Endothelial cell of umbilical vein (primary cell): ENCODE measurements at regions not wholly inside any gene's neighbourhood (a gene's known extent, or its start where the extent isn't known, plus 50 kb on each side); places are given as distances from the start of the nearest gene placed in this dataset.

Experiments
- BruUV-seq: library from RNA; stranded (reverse); fragments of 400-500 nt; replicated peaks from 2 replicates; lab custom pipeline; 2021; lab: Mats Ljungman, UMichigan
- CTCF ChIA-PET: fragments of 300-600, 350-600 bp; sonication (Branson Sonifier 250); formaldehyde crosslinking; loops from one replicate; lab custom pipeline; 2021; ENCODE audit warnings: antibody characterized with exemption, inconsistent platforms; lab: Charles Lee
- POLR2A ChIA-PET: fragments of 300-600, 350-600 bp; sonication (Branson Sonifier 250); formaldehyde crosslinking; loops from one replicate; lab custom pipeline; 2021; ENCODE audit warnings: antibody characterized with exemption, inconsistent platforms; lab: Charles Lee
- DNase-seq: peaks from one replicate; pipeline ENCODE4 v3.0.0-alpha.2; 2011; ENCODE audit warnings: low read depth, low spot score
- FAIRE-seq: peaks from 2 replicates; lab custom pipeline; 2011; peaks lifted over from hg19 to GRCh38; lab: Jason Lieb, UNC
- H2AFZ ChIP-seq: 2 replicates; pipeline ENCODE4 v1.6.0; 2012; ENCODE audit warnings: low read depth, low read length, control low read depth, inconsistent platforms
- H3K27ac ChIP-seq: 2 replicates; pipeline ENCODE4 v1.5.1; 2011; ENCODE audit warnings: low read depth, mild to moderate bottlenecking, control low read depth, low read length, moderate library complexity; ENCODE audit not compliant: insufficient read depth
- H3K27me3 ChIP-seq, 2 experiments: 2 replicates each; pipeline versions ENCODE4 v1.6.0 to v1.6.1; 2011; ENCODE audit warnings: low read length in 2 of 2, mixed read lengths in 1 of 2; ENCODE audit not compliant: control insufficient read depth in 2 of 2, insufficient read depth in 2 of 2
- H3K36me3 ChIP-seq, 2 experiments: 2 replicates in 1 of 2; 3 replicates in 1 of 2; pipeline ENCODE4 v1.5.1; 2011; ENCODE audit warnings: low read length in 2 of 2, mild to moderate bottlenecking in 1 of 2, moderate library complexity in 1 of 2; ENCODE audit not compliant: control insufficient read depth in 2 of 2, insufficient read depth in 2 of 2; ENCODE audit errors: extremely low read depth in 1 of 2
- H3K4me1 ChIP-seq: 3 replicates; pipeline ENCODE4 v1.5.1; 2011; ENCODE audit warnings: mild to moderate bottlenecking, low read length; ENCODE audit not compliant: control insufficient read depth, insufficient read depth; ENCODE audit errors: extremely low read depth
- H3K4me2 ChIP-seq: 2 replicates; pipeline ENCODE4 v1.6.1; 2011; ENCODE audit warnings: low read length, control low read depth, mixed read lengths; ENCODE audit not compliant: insufficient read depth
- H3K4me3 ChIP-seq, 3 experiments: fragments of 200-600 bp in 1 of 3; sonication (generic), shearing (Covaris generic) in 1 of 3; replicated peaks in 1 of 3; 2 replicates each; pipeline ENCODE4 v1.5.1; 2011 to 2016; ENCODE audit warnings: control low read depth in 3 of 3, low read length in 3 of 3, mild to moderate bottlenecking in 2 of 3, inconsistent platforms in 1 of 3, low read depth in 1 of 3, moderate library complexity in 1 of 3; ENCODE audit not compliant: insufficient read depth in 1 of 3
- H3K79me2 ChIP-seq: 2 replicates; pipeline ENCODE4 v1.6.0; 2012; ENCODE audit warnings: low read length, inconsistent platforms; ENCODE audit not compliant: control insufficient read depth, insufficient read depth
- H3K9ac ChIP-seq: replicated peaks from 2 replicates; pipeline ENCODE3; 2011; ENCODE audit warnings: low read length, control low read depth; ENCODE audit not compliant: insufficient read depth; ENCODE audit errors: extremely low read depth
- H3K9me1 ChIP-seq: replicated peaks from 3 replicates; pipeline ENCODE4 v1.6.0; 2011; ENCODE audit warnings: mild to moderate bottlenecking, low read length; ENCODE audit not compliant: control insufficient read depth, insufficient read depth; ENCODE audit errors: extremely low read depth
- H3K9me3 ChIP-seq: replicated peaks from 2 replicates; pipeline ENCODE4 v1.5.1; 2012; ENCODE audit warnings: low read length, inconsistent platforms; ENCODE audit not compliant: control insufficient read depth, insufficient read depth
- H4K20me1 ChIP-seq: replicated peaks from 2 replicates; pipeline ENCODE3; 2011; ENCODE audit warnings: mild to moderate bottlenecking, low read length; ENCODE audit not compliant: control insufficient read depth, insufficient read depth; ENCODE audit errors: extremely low read depth
- EZH2 ChIP-seq: IDR thresholded peaks from 2 replicates; pipeline ENCODE4 v1.6.1; 2012; ENCODE audit warnings: borderline replicate concordance, low read depth, mild to moderate bottlenecking, moderate library complexity, low read length, inconsistent platforms; ENCODE audit not compliant: severe bottlenecking
- FOS ChIP-seq: IDR thresholded peaks from 2 replicates; pipeline ENCODE4 v1.6.1; 2011; ENCODE audit warnings: mild to moderate bottlenecking, low read length, moderate library complexity, borderline replicate concordance; ENCODE audit not compliant: insufficient read depth
- GATA2 ChIP-seq: IDR thresholded peaks from 2 replicates; pipeline ENCODE4 v1.7.0; 2011; ENCODE audit warnings: low read depth, mild to moderate bottlenecking, moderate library complexity, mixed read lengths, low read length; ENCODE audit not compliant: insufficient read length, insufficient read depth
- JUN ChIP-seq: IDR thresholded peaks from 2 replicates; pipeline ENCODE4 v1.6.1; 2011; ENCODE audit warnings: borderline replicate concordance, low read depth; ENCODE audit not compliant: insufficient read length, insufficient read depth
- MYC ChIP-seq: IDR thresholded peaks from one replicate; pipeline ENCODE4 v1.6.1; 2011; ENCODE audit warnings: mild to moderate bottlenecking, low read depth, low read length
- POLR2A ChIP-seq: IDR thresholded peaks from 2 replicates; pipeline ENCODE4 v1.6.1; 2012; ENCODE audit warnings: low read depth, mild to moderate bottlenecking, control low read depth, low read length
- POLR2AphosphoS5 ChIP-seq: IDR thresholded peaks from 2 replicates; pipeline ENCODE4 v1.6.1; 2012; ENCODE audit warnings: low read depth, mild to moderate bottlenecking, control low read depth, low read length, moderate library complexity; ENCODE audit not compliant: insufficient read depth
- dilution Hi-C: fragments of 300-500 bp; cut with MboI; formaldehyde crosslinking; loops from one replicate; pipeline ENCODE4 v1.15.0; 2019; ENCODE audit warnings: low sequenced_read_pairs; ENCODE audit not compliant: extremely low pct_ligation_motif_present
- intact Hi-C: fragments of 100-400 bp; cut with micrococcal nuclease; formaldehyde crosslinking; loops from one replicate; pipeline ENCODE4 v1.10.0; 2022
- TF ChIP-seq, protein P1 (sequence below): IDR thresholded peaks from 2 replicates; pipeline ENCODE4 v1.6.1; 2011; ENCODE audit not compliant: insufficient read depth, insufficient read length
- TF ChIP-seq, protein P2 (sequence below), 2 donors: IDR thresholded peaks; 1 replicate in 1 of 2; 2 replicates in 1 of 2; pipeline ENCODE4 v1.5.1; 2011; ENCODE audit warnings: low read length in 2 of 2, mild to moderate bottlenecking in 2 of 2, moderate library complexity in 2 of 2, control low read depth in 1 of 2, inconsistent platforms in 1 of 2, low read depth in 1 of 2; ENCODE audit not compliant: insufficient read depth in 1 of 2; ENCODE audit errors: extremely low read depth in 1 of 2

DNA sequence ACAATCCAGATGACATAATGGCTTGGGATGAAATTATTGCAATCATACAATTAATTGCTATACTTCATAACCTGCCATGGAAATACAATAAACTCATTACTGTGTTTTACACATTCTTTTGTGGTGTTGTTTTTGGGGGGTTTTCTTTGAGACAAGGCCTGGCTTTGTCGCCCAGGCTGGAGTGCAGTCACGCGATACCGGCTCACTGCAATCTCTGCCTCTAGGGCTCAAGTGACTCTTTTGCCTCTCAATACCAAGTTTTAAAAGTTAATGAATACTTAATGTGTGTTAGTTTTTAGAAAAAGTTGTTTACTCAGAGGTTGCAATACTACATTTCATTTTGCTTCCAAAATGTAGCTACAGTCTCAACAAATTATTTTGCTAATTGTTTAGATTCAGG is 598.4 kb downstream of the CHSY3 start:
- BruUV-seq = no TSS peak
- no peak for FAIRE-seq
- Histone ChIP-seq H3K4me1 (no peaks in the 10 kb centered on the region), H3K9me1 (no peaks in the 10 kb centered on the region), H3K4me3 (no peak overlapping the region), H3K79me2 (no peaks in the 10 kb centered on the region), H3K27ac (no peak overlapping the region), H3K9ac (no peak overlapping the region), H3K9me3 (no peaks in the 10 kb centered on the region), H3K36me3 (no peaks in the 10 kb centered on the region), H4K20me1 (no peaks in the 10 kb centered on the region), H2AFZ (no peak overlapping the region), H3K4me2 (no peak overlapping the region), H3K27me3 (no peaks in the 10 kb centered on the region)
- dilution Hi-C loops = no loop called here
- intact Hi-C loops = no loop called here
- CTCF ChIA-PET = no interaction called here
- POLR2A ChIA-PET = no interaction called here
- TF ChIP-seq, protein P1, sequence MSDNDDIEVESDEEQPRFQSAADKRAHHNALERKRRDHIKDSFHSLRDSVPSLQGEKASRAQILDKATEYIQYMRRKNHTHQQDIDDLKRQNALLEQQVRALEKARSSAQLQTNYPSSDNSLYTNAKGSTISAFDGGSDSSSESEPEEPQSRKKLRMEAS = no peak
- no peak for TF ChIP-seq EZH2
- no peak for TF ChIP-seq MYC
- TF ChIP-seq, protein P2, sequence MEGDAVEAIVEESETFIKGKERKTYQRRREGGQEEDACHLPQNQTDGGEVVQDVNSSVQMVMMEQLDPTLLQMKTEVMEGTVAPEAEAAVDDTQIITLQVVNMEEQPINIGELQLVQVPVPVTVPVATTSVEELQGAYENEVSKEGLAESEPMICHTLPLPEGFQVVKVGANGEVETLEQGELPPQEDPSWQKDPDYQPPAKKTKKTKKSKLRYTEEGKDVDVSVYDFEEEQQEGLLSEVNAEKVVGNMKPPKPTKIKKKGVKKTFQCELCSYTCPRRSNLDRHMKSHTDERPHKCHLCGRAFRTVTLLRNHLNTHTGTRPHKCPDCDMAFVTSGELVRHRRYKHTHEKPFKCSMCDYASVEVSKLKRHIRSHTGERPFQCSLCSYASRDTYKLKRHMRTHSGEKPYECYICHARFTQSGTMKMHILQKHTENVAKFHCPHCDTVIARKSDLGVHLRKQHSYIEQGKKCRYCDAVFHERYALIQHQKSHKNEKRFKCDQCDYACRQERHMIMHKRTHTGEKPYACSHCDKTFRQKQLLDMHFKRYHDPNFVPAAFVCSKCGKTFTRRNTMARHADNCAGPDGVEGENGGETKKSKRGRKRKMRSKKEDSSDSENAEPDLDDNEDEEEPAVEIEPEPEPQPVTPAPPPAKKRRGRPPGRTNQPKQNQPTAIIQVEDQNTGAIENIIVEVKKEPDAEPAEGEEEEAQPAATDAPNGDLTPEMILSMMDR (IDR thresholded peaks at IDR 0.05; ENCODE audit: extremely low read depth in 1 of 2, insufficient read depth in 1 of 2, low read depth in 1 of 2, low read length in 2 of 2) = no peak
- no peak for TF ChIP-seq POLR2A
- TF ChIP-seq POLR2AphosphoS5 = no peak
- TF ChIP-seq GATA2 = no peak
- no peak for TF ChIP-seq FOS
- no peak for TF ChIP-seq JUN
- no peak for DNase-seq
